ENCODE measurements at regions not wholly inside any gene's neighbourhood (a gene's known extent, or its start where the extent isn't known, plus 50 kb on each side); places are given as distances from the start of the nearest gene placed in this dataset.

GRCh38 chr2:49238604-49238960 lies 84.3 kb upstream of the FSHR start:
- DNase-seq (ENCODE audit: low read depth), result no peak
- H3K4me3 ChIP-seq (ENCODE audit: low read depth, low read length), result no peak overlapping the region
- no peak for TF ChIP-seq CTCF (IDR thresholded peaks at IDR 0.05; ENCODE audit: insufficient read depth, low read length)

- DNase-seq (ENCODE audit: low read depth), result no peak
- H3K4me3 ChIP-seq (ENCODE audit: low read depth, low read length), result no peak overlapping the region
Measured at GRCh38 chr2:49237867-49238603, 83.7 kb upstream of the FSHR start.

DNA sequence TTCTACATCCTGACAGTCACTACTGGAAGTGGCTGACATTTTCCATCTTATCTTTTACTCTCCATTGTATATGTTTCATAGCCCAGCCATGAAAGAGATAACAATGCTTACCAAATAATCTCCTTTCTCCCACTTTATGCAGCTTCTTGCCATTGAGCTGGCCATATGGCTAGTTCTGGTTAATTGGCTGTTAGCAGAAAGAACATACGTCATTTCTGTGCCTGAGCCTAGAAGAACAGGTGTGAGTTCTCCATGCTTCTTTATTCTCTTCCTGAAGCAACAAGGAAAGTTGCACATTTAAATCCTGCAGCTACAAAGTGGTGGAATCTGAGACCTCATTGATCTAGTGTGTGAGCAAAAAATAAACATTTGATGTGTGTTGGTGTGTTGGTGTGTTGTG lies 82.0 kb upstream of the FSHR start:
- H3K4me3 ChIP-seq (ENCODE audit: low read depth, low read length), result no peak overlapping the region
- DNase-seq (ENCODE audit: low read depth), result no peak
- no peak for TF ChIP-seq CTCF (IDR thresholded peaks at IDR 0.05; ENCODE audit: insufficient read depth, low read length)

More at GRCh38 chr2:49237867-49238603, 83.7 kb upstream of the FSHR start:
- no peak for TF ChIP-seq CTCF (IDR thresholded peaks at IDR 0.05; ENCODE audit: insufficient read depth, low read length)

- H3K4me3 ChIP-seq (ENCODE audit: low read depth, low read length), result no peak overlapping the region
- TF ChIP-seq CTCF (IDR thresholded peaks at IDR 0.05; ENCODE audit: insufficient read depth, low read length), result no peak
- DNase-seq (ENCODE audit: low read depth), result no peak
Measured at GRCh38 chr2:49226360-49226759, 72.0 kb upstream of the FSHR start.

- no peak for TF ChIP-seq CTCF (IDR thresholded peaks at IDR 0.05; ENCODE audit: insufficient read depth, low read length)
- DNase-seq (ENCODE audit: low read depth), result peak; percentile 18
- no peak overlapping the region for H3K4me3 ChIP-seq (ENCODE audit: low read depth, low read length)
Measured at GRCh38 chr2:49225126-49225525, 70.8 kb upstream of the FSHR start.

- no peak overlapping the region for H3K4me3 ChIP-seq (ENCODE audit: low read depth, low read length)
- TF ChIP-seq CTCF (IDR thresholded peaks at IDR 0.05; ENCODE audit: insufficient read depth, low read length), result no peak
- DNase-seq (ENCODE audit: low read depth), result no peak
Measured at GRCh38 chr2:49224426-49225010, 70.2 kb upstream of the FSHR start.

All from fibroblast of the aortic adventitia (primary cell).